A673 (cell line): ENCODE measurements at regions not wholly inside any gene's neighbourhood (a gene's known extent, or its start where the extent isn't known, plus 50 kb on each side); places are given as distances from the start of the nearest gene placed in this dataset.

Source experiments
- BruUV-seq: library from RNA; stranded (reverse); fragments of 400-500 nt; replicated peaks from 2 replicates; lab custom pipeline; 2021; lab: Mats Ljungman, UMichigan
- CTCF ChIA-PET: fragments of 300-600 bp; sonication (Branson Sonifier 250); formaldehyde crosslinking; loops from one replicate; lab custom pipeline; 2022; ENCODE audit warnings: antibody characterized with exemption; lab: Charles Lee
- POLR2A ChIA-PET: fragments of 300-600 bp; sonication (Branson Sonifier 250); formaldehyde crosslinking; loops from one replicate; lab custom pipeline; 2022; ENCODE audit warnings: antibody characterized with exemption; ENCODE audit not compliant: low non-redundant PET; lab: Charles Lee
- DNase-seq: peaks from one replicate; pipeline ENCODE4 v3.0.0-alpha.2; 2015; ENCODE audit warnings: low spot score
- H3K27ac ChIP-seq: fragments of 200-600 bp; sonication (generic); 2 replicates; pipeline ENCODE4 v1.5.1; 2016; ENCODE audit warnings: mixed run types, low read depth, mild to moderate bottlenecking, mixed read lengths, antibody characterized with exemption, low read length; ENCODE audit not compliant: poor library complexity, severe bottlenecking
- H3K27me3 ChIP-seq: fragments of 200-600 bp; sonication (generic); replicated peaks from 2 replicates; pipeline ENCODE4 v1.6.1; 2017; ENCODE audit warnings: mixed run types, low read depth, mild to moderate bottlenecking, mixed read lengths, antibody characterized with exemption, low read length; ENCODE audit not compliant: insufficient read depth, poor library complexity
- H3K36me3 ChIP-seq: fragments of 200-600 bp; sonication (generic); 2 replicates; pipeline ENCODE4 v1.6.1; 2016; ENCODE audit warnings: mixed run types, mild to moderate bottlenecking, mixed read lengths, antibody characterized with exemption, low read length; ENCODE audit not compliant: insufficient read depth, poor library complexity, severe bottlenecking
- H3K4me1 ChIP-seq: fragments of 200-600 bp; sonication (generic); 2 replicates; pipeline ENCODE4 v1.6.1; 2017; ENCODE audit warnings: mixed run types, mild to moderate bottlenecking, mixed read lengths, antibody characterized with exemption, low read length; ENCODE audit not compliant: insufficient read depth, poor library complexity, severe bottlenecking
- H3K4me3 ChIP-seq: fragments of 200-600 bp; sonication (generic); 2 replicates; pipeline ENCODE4 v1.5.1; 2016; ENCODE audit warnings: low read depth, mixed run types, mild to moderate bottlenecking, mixed read lengths, low read length; ENCODE audit not compliant: poor library complexity, severe bottlenecking
- H3K9me3 ChIP-seq: fragments of 200-600 bp; sonication (generic); 2 replicates; pipeline ENCODE4 v1.6.1; 2016; ENCODE audit warnings: mixed run types, low read depth, mild to moderate bottlenecking, mixed read lengths, antibody characterized with exemption, low read length; ENCODE audit not compliant: poor library complexity, severe bottlenecking
- CTCF ChIP-seq: fragments of 300-800, 200-600 bp; sonication (generic); conservative IDR thresholded peaks from 2 replicates; pipeline ENCODE4 v1.5.1; 2017; ENCODE audit warnings: low read depth, mild to moderate bottlenecking, antibody characterized with exemption, low read length, moderate library complexity, mixed read lengths
- EZH2 ChIP-seq: fragments of 200-600 bp; sonication (generic); IDR thresholded peaks from 2 replicates; pipeline ENCODE4 v1.6.1; 2017; ENCODE audit warnings: borderline replicate concordance, low read depth, mild to moderate bottlenecking, mixed read lengths, antibody characterized with exemption, low read length; ENCODE audit not compliant: poor library complexity, severe bottlenecking
- intact Hi-C: fragments of 100-400 bp; cut with micrococcal nuclease; formaldehyde crosslinking; loops from one replicate; pipeline ENCODE4 v1.10.0; 2022; ENCODE audit not compliant: unreplicated experiment

DNA sequence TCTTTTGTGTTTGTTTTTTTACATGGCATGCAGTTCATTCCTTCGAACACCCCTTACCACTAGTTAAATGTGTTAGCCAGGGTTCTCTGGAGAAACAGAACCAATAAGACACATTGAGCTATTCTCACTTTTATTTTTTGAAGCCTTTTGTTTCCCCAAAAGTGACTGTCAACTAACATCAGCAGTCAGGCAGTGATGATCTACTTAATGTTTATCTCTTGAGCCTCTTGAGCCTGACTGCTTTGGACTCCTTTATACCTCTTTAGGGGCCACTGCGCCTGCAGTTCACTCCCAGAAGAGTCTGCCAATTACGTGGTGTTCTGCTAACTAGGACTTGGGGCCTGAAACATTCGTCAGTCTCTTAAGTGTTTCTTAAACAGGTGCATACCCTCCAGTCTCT is 163.7 kb upstream of the FLRT2 start:
- Histone ChIP-seq H3K4me1 (no peaks in the 10 kb centered on the region), H3K27me3 (no peaks in the 10 kb centered on the region), H3K9me3 (no peaks in the 10 kb centered on the region), H3K36me3 (no peaks in the 10 kb centered on the region), H3K27ac (no peak overlapping the region), H3K4me3 (no peak overlapping the region)
- intact Hi-C loops: no loop called here
- no peak for DNase-seq
- POLR2A ChIA-PET: no interaction called here
- CTCF ChIA-PET: no interaction called here
- BruUV-seq: no TSS peak
- TF ChIP-seq CTCF (no peak), EZH2 (no peak)

- intact Hi-C loops: no loop called here
- CTCF ChIA-PET: no interaction called here
- BruUV-seq: no TSS peak
Observed at GRCh38 chr14:85380881-85381280, 149.1 kb upstream of the FLRT2 start.

GRCh38 chr14:85382341-85382740 is 147.6 kb upstream of the FLRT2 start:
- intact Hi-C loops: no loop called here
- H3K27ac ChIP-seq: no peak overlapping the region
- BruUV-seq: no TSS peak
- no peak overlapping the region for H3K4me3 ChIP-seq
- no peaks in the 10 kb centered on the region for H3K4me1 ChIP-seq
- DNase-seq: no peak
- no peaks in the 10 kb centered on the region for H3K36me3 ChIP-seq
- no peaks in the 10 kb centered on the region for H3K27me3 ChIP-seq
- H3K9me3 ChIP-seq: no peaks in the 10 kb centered on the region
- POLR2A ChIA-PET: no interaction called here
- CTCF ChIA-PET: no interaction called here
- TF ChIP-seq EZH2 (no peak), CTCF (no peak)

More at GRCh38 chr14:85380881-85381280, 149.1 kb upstream of the FLRT2 start:
- H3K4me1 ChIP-seq: no peaks in the 10 kb centered on the region
- DNase-seq: no peak
- H3K4me3 ChIP-seq: no peak overlapping the region
- no peaks in the 10 kb centered on the region for H3K36me3 ChIP-seq
- no peaks in the 10 kb centered on the region for H3K9me3 ChIP-seq
- TF ChIP-seq CTCF (no peak), EZH2 (no peak)
- H3K27me3 ChIP-seq: no peaks in the 10 kb centered on the region
- H3K27ac ChIP-seq: no peak overlapping the region
- POLR2A ChIA-PET: no interaction called here

DNA sequence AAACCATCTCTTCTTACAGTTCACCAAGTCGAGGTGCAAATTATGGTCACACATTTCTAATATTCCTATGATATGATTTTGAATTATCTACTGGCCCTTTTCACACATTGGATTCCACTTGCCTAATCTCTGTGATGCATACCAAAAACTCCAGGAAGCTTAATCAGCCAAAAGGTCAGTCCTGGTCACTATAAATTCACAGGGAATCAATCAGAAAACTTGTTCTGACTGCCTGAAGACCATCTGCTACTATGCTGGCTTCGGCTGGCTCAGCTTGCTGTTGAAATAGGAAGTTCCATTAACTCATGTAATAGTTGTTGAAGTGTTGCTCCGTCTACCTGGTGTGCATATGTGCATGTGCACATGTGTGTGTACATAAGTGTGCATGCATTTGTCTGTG is 142.8 kb upstream of the FLRT2 start:
- intact Hi-C loops: no loop called here

More for the DNA sequence above, 142.8 kb upstream of the FLRT2 start:
- Histone ChIP-seq H3K36me3 (no peaks in the 10 kb centered on the region), H3K27me3 (no peaks in the 10 kb centered on the region), H3K27ac (no peak overlapping the region), H3K9me3 (no peaks in the 10 kb centered on the region), H3K4me1 (no peaks in the 10 kb centered on the region), H3K4me3 (no peak overlapping the region)
- CTCF ChIA-PET: no interaction called here
- POLR2A ChIA-PET: no interaction called here
- no peak for DNase-seq
- no TSS peak for BruUV-seq
- TF ChIP-seq CTCF (no peak), EZH2 (no peak)
